ENCODE measurements at regions not wholly inside any gene's neighbourhood (a gene's known extent, or its start where the extent isn't known, plus 50 kb on each side); places are given as distances from the start of the nearest gene placed in this dataset.

GRCh38 chr2:355773-356172 is 67.9 kb upstream of the ALKAL2 start:
- Histone ChIP-seq H3K4me1 (peaks cover 4 to 62% (median 37%) of the 10 kb centered on the region in 10 experiments; a peak in 17 of 20 replicates), H3K27me3 (no peaks in the 10 kb centered on the region), H3K4me2 (no peak overlapping the region), H3K36me3 (no peaks in the 10 kb centered on the region), H3K27ac (no peak overlapping the region), H3K9ac (no peak overlapping the region), H3K4me3 (no peak overlapping the region), H4K20me1 (no peaks in the 10 kb centered on the region), H3K9me3 (replicated peaks in 1 of 11) (peaks cover 7 to 31% (median 24%) of the 10 kb centered on the region in 11 experiments; a peak in 21 of 22 replicates)
- TF ChIP-seq Cebpa-rat (IDR thresholded peaks at IDR 0.05): no peak

GRCh38 chr2:352696-353095 is 64.8 kb upstream of the ALKAL2 start:
- Histone ChIP-seq H3K4me2 (peak overlapping the region in 8 of 11 experiments; percentile 19 to 81 (median 57); a peak in 14 of 22 replicates), H3K4me3 (no peak overlapping the region), H3K27me3 (no peaks in the 10 kb centered on the region), H3K27ac (no peak overlapping the region), H3K9ac (no peak overlapping the region), H4K20me1 (no peaks in the 10 kb centered on the region), H3K9me3 (replicated peaks in 1 of 11) (peaks cover 0 to 19% (median 11%) of the 10 kb centered on the region in 11 experiments; a peak in 14 of 22 replicates), H3K4me1 (peaks cover 9 to 74% (median 54%) of the 10 kb centered on the region in 10 experiments; a peak in 19 of 20 replicates), H3K36me3 (no peaks in the 10 kb centered on the region)
- no peak for TF ChIP-seq Cebpa-rat (IDR thresholded peaks at IDR 0.05)

- peak overlapping the region in 9 of 11 experiments; percentile 17 to 84 (median 52); a peak in 15 of 22 replicates for H3K27ac ChIP-seq
- H3K9ac ChIP-seq: peak overlapping the region in 2 of 11 experiments; percentile 9 to 60; a peak in 3 of 22 replicates
- TF ChIP-seq Cebpa-rat (IDR thresholded peaks at IDR 0.05): no peak
- no peaks in the 10 kb centered on the region for H3K27me3 ChIP-seq
- no peaks in the 10 kb centered on the region for H4K20me1 ChIP-seq
- no peak overlapping the region for H3K4me3 ChIP-seq
- peak overlapping the region in 10 of 11 experiments; percentile 19 to 81 (median 63); a peak in 17 of 22 replicates for H3K4me2 ChIP-seq
- H3K9me3 ChIP-seq (replicated peaks in 1 of 11): peaks cover 0 to 24% (median 6%) of the 10 kb centered on the region in 11 experiments; a peak in 11 of 22 replicates
- peaks cover 9 to 70% (median 55%) of the 10 kb centered on the region in 10 experiments; a peak in 19 of 20 replicates for H3K4me1 ChIP-seq
- no peaks in the 10 kb centered on the region for H3K36me3 ChIP-seq
These were observed 61.5 kb upstream of the ALKAL2 start for GRCh38 chr2:349390-349789.

GRCh38 chr2:348361-348916 is 60.5 kb upstream of the ALKAL2 start:
- no peak for TF ChIP-seq Cebpa-rat (IDR thresholded peaks at IDR 0.05)
- H3K27ac ChIP-seq: peak overlapping the region in 7 of 11 experiments; percentile 17 to 84 (median 66); a peak in 11 of 22 replicates

GRCh38 chr2:344811-345210 is 56.9 kb upstream of the ALKAL2 start:
- peaks cover 7 to 51% (median 31%) of the 10 kb centered on the region in 10 experiments; a peak in 18 of 20 replicates for H3K4me1 ChIP-seq
- no peak overlapping the region for H3K4me2 ChIP-seq
- peaks cover 6 to 65% (median 40%) of the 10 kb centered on the region in 11 experiments for H3K9me3 ChIP-seq (replicated peaks in 1 of 11)
- H3K4me3 ChIP-seq: no peak overlapping the region
- no peak overlapping the region for H3K27ac ChIP-seq
- H4K20me1 ChIP-seq: no peaks in the 10 kb centered on the region; a peak in 1 of 22 replicates
- TF ChIP-seq Cebpa-rat (IDR thresholded peaks at IDR 0.05): no peak
- no peak overlapping the region for H3K9ac ChIP-seq
- H3K27me3 ChIP-seq: no peaks in the 10 kb centered on the region
- H3K36me3 ChIP-seq: 0 out of 22 replicates have a peak, but pooled peaks cover 0 to 1% (median 0%) of the 10 kb centered on the region in 11 experiments

More at GRCh38 chr2:348361-348916, 60.5 kb upstream of the ALKAL2 start:
- no peaks in the 10 kb centered on the region for H3K27me3 ChIP-seq
- H4K20me1 ChIP-seq: no peaks in the 10 kb centered on the region
- no peaks in the 10 kb centered on the region for H3K36me3 ChIP-seq
- H3K9me3 ChIP-seq (replicated peaks in 1 of 11): peaks cover 0 to 30% (median 7%) of the 10 kb centered on the region in 11 experiments; a peak in 11 of 22 replicates
- H3K4me2 ChIP-seq: peak overlapping the region in 8 of 11 experiments; percentile 1 to 81 (median 68); a peak in 12 of 22 replicates
- H3K4me1 ChIP-seq: peaks cover 9 to 65% (median 48%) of the 10 kb centered on the region in 10 experiments; a peak in 19 of 20 replicates
- no peak overlapping the region for H3K4me3 ChIP-seq
- H3K9ac ChIP-seq: no peak overlapping the region; a peak in 1 of 22 replicates

GRCh38 chr2:343355-343754 is 55.5 kb upstream of the ALKAL2 start:
- Histone ChIP-seq H3K27ac (no peak overlapping the region), H3K4me2 (peak overlapping the region in 1 of 11 experiments; percentile 23; a peak in 1 of 22 replicates), H3K27me3 (no peaks in the 10 kb centered on the region), H3K9ac (no peak overlapping the region), H3K36me3 (peaks cover 0 to 6% (median 0%) of the 10 kb centered on the region in 11 experiments; a peak in 1 of 22 replicates), H3K9me3 (replicated peaks in 1 of 11) (peaks cover 21 to 80% (median 55%) of the 10 kb centered on the region in 11 experiments), H3K4me3 (no peak overlapping the region), H4K20me1 (no peaks in the 10 kb centered on the region; a peak in 1 of 22 replicates), H3K4me1 (peaks cover 0 to 37% (median 17%) of the 10 kb centered on the region in 10 experiments; a peak in 15 of 20 replicates)
- TF ChIP-seq Cebpa-rat (IDR thresholded peaks at IDR 0.05): no peak

GRCh38 chr2:341912-342311 is 54.0 kb upstream of the ALKAL2 start:
- H3K4me3 ChIP-seq: no peak overlapping the region
- no peak overlapping the region for H3K27ac ChIP-seq
- H3K27me3 ChIP-seq: no peaks in the 10 kb centered on the region
- H3K9me3 ChIP-seq (replicated peaks in 1 of 11): peaks cover 35 to 94% (median 69%) of the 10 kb centered on the region in 11 experiments
- peaks cover 0 to 27% (median 13%) of the 10 kb centered on the region in 10 experiments; a peak in 12 of 20 replicates for H3K4me1 ChIP-seq
- peaks cover 0 to 14% (median 0%) of the 10 kb centered on the region in 11 experiments; a peak in 1 of 22 replicates for H3K36me3 ChIP-seq
- TF ChIP-seq Cebpa-rat (IDR thresholded peaks at IDR 0.05): no peak
- H4K20me1 ChIP-seq: no peaks in the 10 kb centered on the region; a peak in 1 of 22 replicates
- H3K4me2 ChIP-seq: peak overlapping the region in 5 of 11 experiments; percentile 9 to 57 (median 45); a peak in 7 of 22 replicates
- no peak overlapping the region for H3K9ac ChIP-seq

GRCh38 chr2:341017-341542 is 53.2 kb upstream of the ALKAL2 start:
- Histone ChIP-seq H3K27me3 (no peaks in the 10 kb centered on the region), H3K9me3 (replicated peaks in 1 of 11) (peaks cover 43 to 94% (median 78%) of the 10 kb centered on the region in 11 experiments), H3K9ac (no peak overlapping the region), H4K20me1 (no peaks in the 10 kb centered on the region; a peak in 1 of 22 replicates), H3K4me1 (peaks cover 0 to 27% (median 13%) of the 10 kb centered on the region in 10 experiments; a peak in 12 of 20 replicates), H3K4me2 (peak overlapping the region in 8 of 11 experiments; percentile 5 to 57 (median 30); a peak in 11 of 22 replicates), H3K4me3 (no peak overlapping the region), H3K36me3 (peaks cover 0 to 14% (median 0%) of the 10 kb centered on the region in 11 experiments; a peak in 1 of 22 replicates), H3K27ac (no peak overlapping the region)
- no peak for TF ChIP-seq Cebpa-rat (IDR thresholded peaks at IDR 0.05)
